ENCODE measurements at regions not wholly inside any gene's neighbourhood (a gene's known extent, or its start where the extent isn't known, plus 50 kb on each side); places are given as distances from the start of the nearest gene placed in this dataset.
"Not testable (repeated sequence)": the region's sequence is repeated elsewhere in the genome, so short reads cannot be mapped to it uniquely, and the experiment has no call there.

- TF ChIP-seq, protein P1, sequence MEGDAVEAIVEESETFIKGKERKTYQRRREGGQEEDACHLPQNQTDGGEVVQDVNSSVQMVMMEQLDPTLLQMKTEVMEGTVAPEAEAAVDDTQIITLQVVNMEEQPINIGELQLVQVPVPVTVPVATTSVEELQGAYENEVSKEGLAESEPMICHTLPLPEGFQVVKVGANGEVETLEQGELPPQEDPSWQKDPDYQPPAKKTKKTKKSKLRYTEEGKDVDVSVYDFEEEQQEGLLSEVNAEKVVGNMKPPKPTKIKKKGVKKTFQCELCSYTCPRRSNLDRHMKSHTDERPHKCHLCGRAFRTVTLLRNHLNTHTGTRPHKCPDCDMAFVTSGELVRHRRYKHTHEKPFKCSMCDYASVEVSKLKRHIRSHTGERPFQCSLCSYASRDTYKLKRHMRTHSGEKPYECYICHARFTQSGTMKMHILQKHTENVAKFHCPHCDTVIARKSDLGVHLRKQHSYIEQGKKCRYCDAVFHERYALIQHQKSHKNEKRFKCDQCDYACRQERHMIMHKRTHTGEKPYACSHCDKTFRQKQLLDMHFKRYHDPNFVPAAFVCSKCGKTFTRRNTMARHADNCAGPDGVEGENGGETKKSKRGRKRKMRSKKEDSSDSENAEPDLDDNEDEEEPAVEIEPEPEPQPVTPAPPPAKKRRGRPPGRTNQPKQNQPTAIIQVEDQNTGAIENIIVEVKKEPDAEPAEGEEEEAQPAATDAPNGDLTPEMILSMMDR (IDR thresholded peaks at IDR 0.05; ENCODE audit: low read depth, low read length, missing control alignments): no peak
- DNase-seq: no peak
- Histone ChIP-seq H3K27me3 (replicated peaks) (no peaks in the 10 kb centered on the region), H3K4me3 (ENCODE audit: low read depth, low read length) (no peak overlapping the region), H3K27ac (no peak overlapping the region), H3K36me3 (replicated peaks) (no peaks in the 10 kb centered on the region)
- in situ Hi-C loops (cut with HindIII; ENCODE audit: low pct_ligation_motif_present, low sequenced_read_pairs): no loop called here
These were observed 109.7 kb downstream of the PPIAL4G start for GRCh38 chr1:148373192-148373925.

GRCh38 chr1:148372731-148373130, 110.4 kb downstream of the PPIAL4G start:
- in situ Hi-C loops (cut with HindIII; ENCODE audit: low pct_ligation_motif_present, low sequenced_read_pairs): no loop called here
- no peaks in the 10 kb centered on the region for H3K27me3 ChIP-seq (replicated peaks)
- H3K36me3 ChIP-seq (replicated peaks): no peaks in the 10 kb centered on the region
- peak overlapping the region; percentile 37 for H3K27ac ChIP-seq
- peak; percentile 39 for DNase-seq
- TF ChIP-seq, protein P1 (IDR thresholded peaks at IDR 0.05; ENCODE audit: low read depth, low read length, missing control alignments): no peak
- H3K4me3 ChIP-seq (ENCODE audit: low read depth, low read length): no peak overlapping the region

DNA sequence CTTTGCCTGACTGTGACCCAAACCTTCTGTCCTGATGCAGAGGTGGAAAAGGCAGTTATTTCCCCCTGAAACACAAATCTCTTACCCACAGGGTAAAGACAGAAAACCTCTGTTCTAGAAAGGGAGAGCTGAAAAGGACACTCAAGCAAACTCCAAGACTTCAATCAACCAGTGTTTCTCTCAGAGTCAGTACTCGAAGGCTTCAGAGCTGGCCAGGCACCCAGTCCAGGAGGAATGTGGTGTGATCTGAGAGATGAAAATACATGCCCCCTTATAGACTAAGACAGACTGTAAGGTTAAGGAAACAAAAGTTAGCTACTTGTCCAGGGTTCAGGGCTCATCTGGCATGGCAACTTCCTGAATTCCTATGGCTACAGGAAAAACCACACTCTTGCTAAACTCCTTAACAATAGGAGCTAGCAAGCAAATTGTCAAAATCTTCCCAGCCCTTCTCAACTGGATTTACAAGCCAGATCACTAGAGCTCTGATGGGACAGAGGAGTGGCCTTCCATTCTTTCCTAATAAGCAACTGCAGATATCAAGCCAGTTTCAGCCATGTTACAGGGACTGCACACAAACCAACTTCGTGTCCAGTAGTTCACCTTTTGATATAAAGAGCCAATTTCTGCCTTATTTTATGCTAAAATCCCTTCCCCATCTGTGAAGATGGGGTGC, 110.9 kb downstream of the PPIAL4G start:
- H3K4me3 ChIP-seq (ENCODE audit: low read depth, low read length); H3K27me3 ChIP-seq (replicated peaks); in situ Hi-C loops (cut with HindIII; ENCODE audit: low pct_ligation_motif_present, low sequenced_read_pairs); H3K36me3 ChIP-seq (replicated peaks): not testable (repeated sequence)
- peak overlapping the region; percentile 37 for H3K27ac ChIP-seq
- peak; percentile 19 for DNase-seq

DNA sequence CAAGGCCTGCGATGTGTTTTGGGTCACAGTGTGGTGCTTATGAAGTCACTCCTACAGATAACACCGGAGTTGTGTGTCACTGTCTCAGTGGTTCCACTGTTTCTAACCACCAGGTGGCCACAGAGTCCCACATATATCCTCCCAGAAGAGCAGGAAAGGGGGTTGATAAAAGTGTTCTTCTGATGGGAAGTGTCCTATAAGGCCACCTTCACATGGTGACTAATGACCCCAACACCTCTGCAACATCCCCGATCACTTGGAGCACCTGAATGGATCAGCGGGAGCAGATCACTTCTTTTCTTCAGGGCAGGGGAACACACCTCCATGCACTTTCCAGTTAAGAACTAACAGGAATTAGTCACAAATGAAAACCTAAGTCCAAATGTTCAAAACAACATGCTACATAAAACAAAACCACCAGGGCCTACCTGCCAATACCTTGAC, 111.5 kb downstream of the PPIAL4G start:
- in situ Hi-C loops (cut with HindIII; ENCODE audit: low pct_ligation_motif_present, low sequenced_read_pairs); H3K36me3 ChIP-seq (replicated peaks); H3K4me3 ChIP-seq (ENCODE audit: low read depth, low read length); H3K27me3 ChIP-seq (replicated peaks): not testable (repeated sequence)
- TF ChIP-seq, protein P1 (IDR thresholded peaks at IDR 0.05; ENCODE audit: low read depth, low read length, missing control alignments): peak; percentile 79
- peak; percentile 80 for DNase-seq
- peak overlapping the region; percentile 37 for H3K27ac ChIP-seq

GRCh38 chr1:148370661-148371060, 112.4 kb downstream of the PPIAL4G start:
- H3K36me3 ChIP-seq (replicated peaks); DNase-seq; H3K27ac ChIP-seq; H3K27me3 ChIP-seq (replicated peaks); in situ Hi-C loops (cut with HindIII; ENCODE audit: low pct_ligation_motif_present, low sequenced_read_pairs); H3K4me3 ChIP-seq (ENCODE audit: low read depth, low read length): not testable (repeated sequence)

GRCh38 chr1:148367596-148367995, 115.5 kb downstream of the PPIAL4G start:
- no peak for DNase-seq
- Histone ChIP-seq H3K4me3 (ENCODE audit: low read depth, low read length) (no peak overlapping the region), H3K36me3 (replicated peaks) (no peaks in the 10 kb centered on the region), H3K27me3 (replicated peaks) (no peaks in the 10 kb centered on the region), H3K27ac (no peak overlapping the region)
- in situ Hi-C loops (cut with HindIII; ENCODE audit: low pct_ligation_motif_present, low sequenced_read_pairs): no loop called here
- TF ChIP-seq, protein P1 (IDR thresholded peaks at IDR 0.05; ENCODE audit: low read depth, low read length, missing control alignments): no peak

DNA sequence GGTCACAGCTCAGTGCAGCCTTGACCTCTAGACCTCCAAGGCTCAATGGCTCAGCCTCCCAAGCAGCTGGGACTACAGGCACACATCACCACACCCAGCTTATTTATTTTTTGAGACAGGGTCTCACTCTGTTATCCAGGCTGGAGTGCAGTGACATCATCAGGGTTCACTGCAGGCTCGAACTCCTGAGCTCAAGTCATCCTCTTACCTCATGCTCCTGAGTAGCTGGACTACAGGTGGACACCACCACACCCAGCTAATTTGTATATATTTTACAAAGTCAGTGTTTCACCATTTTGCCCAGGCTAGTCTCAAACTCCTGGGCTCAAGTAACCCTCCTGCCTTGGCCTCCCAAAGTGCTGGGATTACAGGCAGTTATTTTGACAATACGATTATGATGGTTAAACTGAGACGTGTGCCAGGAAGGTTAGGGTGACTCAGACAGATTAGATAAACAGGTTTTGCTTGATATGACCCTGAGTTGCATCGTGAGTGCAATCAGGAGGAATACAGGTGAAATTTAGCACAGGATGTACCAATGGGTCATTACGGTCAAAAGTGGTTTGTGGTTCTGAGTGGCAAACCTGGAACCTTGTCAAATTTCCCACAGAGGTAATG, 116.9 kb downstream of the PPIAL4G start:
- H3K27me3 ChIP-seq (replicated peaks); DNase-seq; H3K36me3 ChIP-seq (replicated peaks); H3K4me3 ChIP-seq (ENCODE audit: low read depth, low read length); H3K27ac ChIP-seq; in situ Hi-C loops (cut with HindIII; ENCODE audit: low pct_ligation_motif_present, low sequenced_read_pairs): not testable (repeated sequence)

DNA sequence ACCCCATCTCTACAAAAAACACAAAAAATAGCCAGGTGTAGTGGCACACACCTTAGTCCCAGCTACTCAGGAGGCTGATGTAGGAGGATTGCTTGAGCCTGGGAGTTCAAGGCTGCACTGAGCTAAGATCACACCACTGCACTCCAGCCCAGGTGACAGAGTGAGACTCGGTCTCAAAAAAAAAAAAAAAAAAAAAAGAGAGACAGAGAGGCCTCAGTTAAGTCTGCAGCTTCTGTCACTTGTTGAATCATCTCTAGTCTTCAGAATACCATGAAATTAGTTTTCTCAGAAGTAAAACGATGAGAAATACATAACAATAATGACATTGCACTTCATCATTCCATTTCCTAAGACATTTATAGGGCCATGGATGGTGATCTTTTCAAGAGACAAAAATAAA, 118.0 kb downstream of the PPIAL4G start:
- H3K4me3 ChIP-seq (ENCODE audit: low read depth, low read length); H3K27ac ChIP-seq; H3K27me3 ChIP-seq (replicated peaks); H3K36me3 ChIP-seq (replicated peaks); in situ Hi-C loops (cut with HindIII; ENCODE audit: low pct_ligation_motif_present, low sequenced_read_pairs); DNase-seq: not testable (repeated sequence)

DNA sequence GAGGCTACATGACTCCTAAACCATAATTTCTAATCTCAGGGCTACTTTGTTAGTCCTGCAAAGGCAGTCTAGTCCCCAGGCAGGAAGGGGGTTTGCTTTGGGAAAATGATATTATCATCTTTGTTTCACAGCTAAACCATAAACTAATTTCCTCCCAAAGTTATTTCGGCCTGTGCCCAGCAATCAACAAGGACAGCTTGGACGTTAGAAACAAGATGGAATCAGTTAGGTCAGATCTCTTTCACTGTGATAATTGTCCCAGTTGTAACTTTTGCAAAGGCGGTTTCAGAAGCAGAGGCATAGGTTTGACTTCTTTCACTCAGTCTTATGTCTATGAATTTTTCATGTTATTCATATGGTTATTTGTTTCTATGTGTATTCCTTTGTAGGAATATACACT, 119.1 kb downstream of the PPIAL4G start:
- H3K4me3 ChIP-seq (ENCODE audit: low read depth, low read length); H3K27me3 ChIP-seq (replicated peaks); H3K36me3 ChIP-seq (replicated peaks); H3K27ac ChIP-seq; DNase-seq; in situ Hi-C loops (cut with HindIII; ENCODE audit: low pct_ligation_motif_present, low sequenced_read_pairs): not testable (repeated sequence)

All from brain microvascular endothelial cell (primary cell).